Liver (tissue), 8 donors: ENCODE measurements at regions not wholly inside any gene's neighbourhood (a gene's known extent, or its start where the extent isn't known, plus 50 kb on each side); places are given as distances from the start of the nearest gene placed in this dataset.

Experiments
- DNase-seq: peaks from one replicate; pipeline ENCODE4 v3.0.0-alpha.2; 2017; ENCODE audit warnings: low spot score
- H3K27ac ChIP-seq, 2 donors: one replicate each; pipeline ENCODE4 v1.7.0; 2013; ENCODE audit warnings: inconsistent platforms in 2 of 2, low read length in 2 of 2, control low read depth in 1 of 2, low read depth in 1 of 2, mild to moderate bottlenecking in 1 of 2
- H3K27me3 ChIP-seq, 4 donors: one replicate each; pipeline versions ENCODE4 v1.6.1 to v1.7.0; 2013; ENCODE audit warnings: low read length in 3 of 4, inconsistent platforms in 1 of 4, mild to moderate bottlenecking in 1 of 4, moderate library complexity in 1 of 4; ENCODE audit not compliant: control insufficient read depth in 4 of 4, insufficient read depth in 4 of 4
- H3K36me3 ChIP-seq, 4 donors: one replicate each; pipeline versions ENCODE4 v1.6.1 to v1.7.0; 2013; ENCODE audit warnings: low read length in 3 of 4, mild to moderate bottlenecking in 3 of 4, low read depth in 1 of 4, moderate library complexity in 1 of 4; ENCODE audit not compliant: control insufficient read depth in 4 of 4, insufficient read depth in 3 of 4
- H3K4me1 ChIP-seq, 4 donors: one replicate each; pipeline versions ENCODE4 v1.6.1 to v1.7.0; 2013; ENCODE audit warnings: low read length in 3 of 4, mild to moderate bottlenecking in 3 of 4, moderate library complexity in 1 of 4; ENCODE audit not compliant: control insufficient read depth in 4 of 4, insufficient read depth in 4 of 4
- H3K4me3 ChIP-seq, 3 donors: one replicate each; pipeline versions ENCODE4 v1.6.1 to v1.7.0; 2013; ENCODE audit warnings: low read length in 3 of 3, control low read depth in 1 of 3, low read depth in 1 of 3, mild to moderate bottlenecking in 1 of 3
- H3K9ac ChIP-seq, 2 donors: one replicate each; pipeline ENCODE4 v1.7.0; 2013; ENCODE audit warnings: low read length in 2 of 2, mild to moderate bottlenecking in 2 of 2, moderate library complexity in 2 of 2, control low read depth in 1 of 2, low read depth in 1 of 2
- H3K9me3 ChIP-seq, 4 donors: one replicate each; pipeline versions ENCODE4 v1.6.1 to v1.7.0; 2013; ENCODE audit warnings: low read length in 3 of 4; ENCODE audit not compliant: control insufficient read depth in 4 of 4
- ATF3 ChIP-seq: IDR thresholded peaks from 2 replicates; pipeline ENCODE4 v1.6.1; 2016; ENCODE audit warnings: antibody characterized with exemption
- CTCF ChIP-seq: fragments of 150-350 bp; IDR thresholded peaks from 2 replicates; pipeline ENCODE4 v1.5.1; 2017; ENCODE audit warnings: improper control_type of control experiment, low read depth, low read length; ENCODE audit not compliant: missing input control
- EGR1 ChIP-seq, 2 donors: IDR thresholded peaks; 2 replicates each; pipeline ENCODE4 v1.6.1; 2016 to 2018; ENCODE audit warnings: antibody characterized with exemption in 2 of 2, low read depth in 2 of 2
- FOXA1 ChIP-seq: IDR thresholded peaks from 2 replicates; pipeline ENCODE4 v1.6.1; 2016; ENCODE audit warnings: antibody characterized with exemption
- FOXA2 ChIP-seq: IDR thresholded peaks from 2 replicates; pipeline ENCODE4 v1.6.1; 2016; ENCODE audit warnings: antibody characterized with exemption
- GABPA ChIP-seq, 2 donors: IDR thresholded peaks in 1 of 2; conservative IDR thresholded peaks in 1 of 2; 2 replicates each; pipeline ENCODE4 v1.6.1; 2016; ENCODE audit warnings: antibody characterized with exemption in 2 of 2, mild to moderate bottlenecking in 1 of 2, moderate library complexity in 1 of 2
- HNF4A ChIP-seq, 2 donors: conservative IDR thresholded peaks; 2 replicates each; pipeline ENCODE4 v1.6.1; 2016; ENCODE audit warnings: antibody characterized with exemption in 2 of 2, mild to moderate bottlenecking in 2 of 2
- HNF4G ChIP-seq: IDR thresholded peaks from 2 replicates; pipeline ENCODE4 v1.6.1; 2016; ENCODE audit warnings: antibody characterized with exemption
- MAX ChIP-seq: IDR thresholded peaks from 2 replicates; pipeline ENCODE4 v1.6.1; 2016; ENCODE audit warnings: antibody characterized with exemption
- NR2F2 ChIP-seq: IDR thresholded peaks from 2 replicates; pipeline ENCODE4 v1.6.1; 2016; ENCODE audit warnings: antibody characterized with exemption
- RAD21 ChIP-seq, 2 donors: IDR thresholded peaks; 2 replicates each; pipeline ENCODE4 v1.6.1; 2016; ENCODE audit warnings: antibody characterized with exemption in 2 of 2, mild to moderate bottlenecking in 2 of 2
- RXRA ChIP-seq, 2 donors: IDR thresholded peaks; 2 replicates each; pipeline ENCODE4 v1.6.1; 2017 to 2018; ENCODE audit warnings: antibody characterized with exemption in 2 of 2, mild to moderate bottlenecking in 1 of 2
- SP1 ChIP-seq: IDR thresholded peaks from 2 replicates; pipeline ENCODE4 v1.6.1; 2018; ENCODE audit warnings: antibody characterized with exemption, mild to moderate bottlenecking
- TAF1 ChIP-seq: conservative IDR thresholded peaks from 2 replicates; pipeline ENCODE4 v1.6.1; 2016; ENCODE audit warnings: antibody characterized with exemption, mild to moderate bottlenecking
- YY1 ChIP-seq: IDR thresholded peaks from 2 replicates; pipeline ENCODE4 v1.6.1; 2016; ENCODE audit warnings: antibody characterized with exemption, mild to moderate bottlenecking
- WGBS: extraction: QIAGEN DNeasy Blood & Tissue Kit; methylation state at CpG from one replicate; pipeline ENCODE4 v1.1.7; 2013; 5-methylcytosine and 5-hydroxymethylcytosine counted together
- TF ChIP-seq, protein P1 (sequence below): IDR thresholded peaks from 2 replicates; pipeline ENCODE4 v1.6.1; 2016; ENCODE audit warnings: antibody characterized with exemption
- donor health status: healthy.
- donor health status: healthy.
- donor health status: healthy.
- donor health status: healthy.
- donor health status: healthy.

DNA sequence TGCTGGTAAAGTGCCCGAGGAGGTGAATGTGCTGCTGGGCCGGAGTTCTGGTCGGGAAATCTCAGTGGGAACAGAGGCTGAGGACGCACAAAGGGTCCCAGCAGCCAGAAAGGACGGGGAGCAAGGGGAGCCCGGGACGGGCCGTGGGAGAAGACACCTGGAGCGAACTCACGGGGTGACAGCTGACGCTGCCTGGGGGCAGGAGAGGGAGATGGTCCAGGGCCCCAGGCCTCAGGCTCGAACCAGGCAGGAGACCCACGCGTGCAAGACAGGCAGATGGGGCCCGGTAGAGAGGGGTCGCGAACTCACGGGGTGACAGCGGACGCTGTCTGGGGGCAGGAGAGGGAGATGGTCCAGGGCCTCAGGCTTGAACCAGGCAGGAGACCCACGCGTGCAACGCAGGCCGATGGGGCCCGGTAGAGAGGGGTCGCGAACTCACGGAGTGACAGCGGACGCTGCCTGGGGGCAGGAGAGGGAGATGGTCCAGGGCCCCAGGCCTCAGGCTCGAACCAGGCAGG is 72.9 kb downstream of the METRNL start:
- Histone ChIP-seq H3K36me3 (no peaks in the 10 kb centered on the region), H3K4me1 (peaks cover 0 to 1% (median 0%) of the 10 kb centered on the region in 4 donors), H3K27me3 (no peaks in the 10 kb centered on the region), H3K9me3 (no peaks in the 10 kb centered on the region), H3K4me3 (no peak overlapping the region), H3K9ac (no peak overlapping the region), H3K27ac (peak overlapping the region in 1 of 2 donors; percentile 25)
- 89% methylated on average over 31 of the region's 31 CpGs for WGBS
- no peak for DNase-seq
- no peak for TF ChIP-seq RXRA (IDR thresholded peaks at IDR 0.05)
- TF ChIP-seq CTCF = no peak
- TF ChIP-seq FOXA1 = no peak
- TF ChIP-seq, protein P1, sequence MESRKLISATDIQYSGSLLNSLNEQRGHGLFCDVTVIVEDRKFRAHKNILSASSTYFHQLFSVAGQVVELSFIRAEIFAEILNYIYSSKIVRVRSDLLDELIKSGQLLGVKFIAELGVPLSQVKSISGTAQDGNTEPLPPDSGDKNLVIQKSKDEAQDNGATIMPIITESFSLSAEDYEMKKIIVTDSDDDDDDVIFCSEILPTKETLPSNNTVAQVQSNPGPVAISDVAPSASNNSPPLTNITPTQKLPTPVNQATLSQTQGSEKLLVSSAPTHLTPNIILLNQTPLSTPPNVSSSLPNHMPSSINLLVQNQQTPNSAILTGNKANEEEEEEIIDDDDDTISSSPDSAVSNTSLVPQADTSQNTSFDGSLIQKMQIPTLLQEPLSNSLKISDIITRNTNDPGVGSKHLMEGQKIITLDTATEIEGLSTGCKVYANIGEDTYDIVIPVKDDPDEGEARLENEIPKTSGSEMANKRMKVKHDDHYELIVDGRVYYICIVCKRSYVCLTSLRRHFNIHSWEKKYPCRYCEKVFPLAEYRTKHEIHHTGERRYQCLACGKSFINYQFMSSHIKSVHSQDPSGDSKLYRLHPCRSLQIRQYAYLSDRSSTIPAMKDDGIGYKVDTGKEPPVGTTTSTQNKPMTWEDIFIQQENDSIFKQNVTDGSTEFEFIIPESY = no peak
- no peak for TF ChIP-seq HNF4A (conservative IDR thresholded peaks at IDR 0.05)
- TF ChIP-seq TAF1 = no peak
- TF ChIP-seq GABPA (IDR thresholded peaks at IDR 0.05 in 1 of 2, conservative IDR thresholded peaks at IDR 0.05 in 1 of 2) = no peak
- TF ChIP-seq RAD21 (IDR thresholded peaks at IDR 0.05) = no peak
- no peak for TF ChIP-seq YY1
- TF ChIP-seq FOXA2 = no peak
- TF ChIP-seq ATF3 = no peak
- no peak for TF ChIP-seq NR2F2
- TF ChIP-seq MAX = no peak
- no peak for TF ChIP-seq SP1

- no peak for DNase-seq
- Histone ChIP-seq H3K27ac (peak overlapping the region; percentile 10 to 25), H3K4me1 (peaks cover 0 to 1% (median 0%) of the 10 kb centered on the region in 4 donors), H3K9me3 (no peaks in the 10 kb centered on the region), H3K36me3 (no peaks in the 10 kb centered on the region), H3K27me3 (no peaks in the 10 kb centered on the region), H3K4me3 (no peak overlapping the region), H3K9ac (no peak overlapping the region)
- TF ChIP-seq EGR1 (IDR thresholded peaks at IDR 0.05; ENCODE audit: low read depth in 2 of 2) (no peak), HNF4G (no peak), TAF1 (no peak), HNF4A (conservative IDR thresholded peaks at IDR 0.05) (no peak), YY1 (peak; percentile 45), SP1 (no peak), RXRA (IDR thresholded peaks at IDR 0.05) (peak in 1 of 2 donors; percentile 26), FOXA2 (no peak), GABPA (IDR thresholded peaks at IDR 0.05 in 1 of 2, conservative IDR thresholded peaks at IDR 0.05 in 1 of 2) (no peak), NR2F2 (no peak), ATF3 (no peak), CTCF (no peak), RAD21 (IDR thresholded peaks at IDR 0.05) (peak in 1 of 2 donors; percentile 19)
- TF ChIP-seq, protein P1 = no peak
- 85% methylated on average over 64 of the region's 64 CpGs for WGBS
These were observed 73.6 kb downstream of the METRNL start for GRCh38 chr17:83152745-83153611.
